GM12892 (cell line): ENCODE measurements at regions not wholly inside any gene's neighbourhood (a gene's known extent, or its start where the extent isn't known, plus 50 kb on each side); places are given as distances from the start of the nearest gene placed in this dataset.

Experiments used
- POLR2A ChIP-seq: IDR thresholded peaks from 2 replicates; pipeline ENCODE4 v1.6.1; 2011; ENCODE audit warnings: low read depth, low read length, control low read depth
- POLR2AphosphoS5 ChIP-seq: IDR thresholded peaks from 2 replicates; pipeline ENCODE4 v1.6.1; 2011; ENCODE audit warnings: low read depth, low read length, control low read depth

DNA sequence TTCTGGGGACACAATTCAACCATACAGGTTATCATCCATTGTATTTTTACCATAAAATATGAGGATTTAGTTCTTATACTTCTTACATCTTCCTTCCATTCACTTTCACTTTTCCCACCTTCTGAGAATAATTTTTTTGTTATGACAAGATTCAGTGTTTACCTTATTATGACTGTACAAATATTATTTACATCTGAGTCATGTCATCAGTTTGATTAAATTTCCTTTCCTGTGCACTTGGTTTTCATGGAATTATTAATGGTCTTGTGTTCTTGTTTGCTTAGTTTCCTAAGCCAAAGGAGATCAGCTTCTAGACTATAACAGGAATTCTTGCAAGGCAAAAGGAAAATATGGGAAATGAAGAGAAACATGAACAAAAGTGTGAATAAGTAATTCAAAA is 366.5 kb downstream of the TMEM38B start:
- TF ChIP-seq POLR2A = no peak
- TF ChIP-seq POLR2AphosphoS5 = no peak
